ENCODE measurements at regions not wholly inside any gene's neighbourhood (a gene's known extent, or its start where the extent isn't known, plus 50 kb on each side); places are given as distances from the start of the nearest gene placed in this dataset.
"Not testable (repeated sequence)": the region's sequence is repeated elsewhere in the genome, so short reads cannot be mapped to it uniquely, and the experiment has no call there.

GRCh38 chr7:156511426-156511825 lies 129.1 kb upstream of the RNF32 start:
- DNase-seq = no peak

GRCh38 chr7:156510966-156511365 lies 129.6 kb upstream of the RNF32 start:
- DNase-seq = no peak

GRCh38 chr7:156509216-156509615 lies 131.4 kb upstream of the RNF32 start:
- no peak for DNase-seq

GRCh38 chr7:156505876-156506275 lies 134.7 kb upstream of the RNF32 start:
- DNase-seq = no peak

- DNase-seq = no peak
These were observed 135.7 kb upstream of the RNF32 start for GRCh38 chr7:156504687-156505545.

- no peak for DNase-seq
These were observed 136.6 kb upstream of the RNF32 start for GRCh38 chr7:156504006-156504405.

GRCh38 chr7:156503196-156503595 lies 137.4 kb upstream of the RNF32 start:
- no peak for DNase-seq

GRCh38 chr7:156501815-156502214 lies 138.8 kb upstream of the RNF32 start:
- DNase-seq = not testable (repeated sequence)

GRCh38 chr7:156499247-156499881 lies 141.2 kb upstream of the RNF32 start:
- no peak for DNase-seq

GRCh38 chr7:156497776-156498509 lies 142.6 kb upstream of the RNF32 start:
- DNase-seq = no peak

GRCh38 chr7:156496865-156497264 lies 143.7 kb upstream of the RNF32 start:
- DNase-seq = no peak

GRCh38 chr7:156496363-156496769 lies 144.2 kb upstream of the RNF32 start:
- DNase-seq = no peak

- no peak for DNase-seq
These were observed 145.6 kb upstream of the RNF32 start for GRCh38 chr7:156494960-156495359.

GRCh38 chr7:156493942-156494341 lies 146.6 kb upstream of the RNF32 start:
- no peak for DNase-seq

- DNase-seq = no peak
These were observed 148.4 kb upstream of the RNF32 start for GRCh38 chr7:156492170-156492569.

GRCh38 chr7:156491435-156491834 lies 149.1 kb upstream of the RNF32 start:
- DNase-seq = no peak

GRCh38 chr7:156490021-156490800 lies 150.4 kb upstream of the RNF32 start:
- no peak for DNase-seq

GRCh38 chr7:156487811-156488533 lies 152.6 kb upstream of the RNF32 start:
- no peak for DNase-seq

- DNase-seq = no peak
These were observed 159.9 kb upstream of the RNF32 start for GRCh38 chr7:156480671-156481070.

- no peak for DNase-seq
These were observed 161.0 kb upstream of the RNF32 start for GRCh38 chr7:156479596-156479995.

GRCh38 chr7:156478486-156478885 lies 162.1 kb upstream of the RNF32 start:
- DNase-seq = no peak

GRCh38 chr7:156475666-156476065 lies 164.9 kb upstream of the RNF32 start:
- DNase-seq = no peak
